Heart left ventricle (tissue), 13 donors: ENCODE measurements at regions not wholly inside any gene's neighbourhood (a gene's known extent, or its start where the extent isn't known, plus 50 kb on each side); places are given as distances from the start of the nearest gene placed in this dataset.

Experiments
- CTCF ChIP-seq, 12 donors: fragments of 200-600 bp; sonication (generic) in 4 of 12; IDR thresholded peaks; one replicate each; pipeline versions ENCODE4 v1.5.0 to v1.8.0; 2018 to 2022; ENCODE audit warnings: antibody characterized with exemption in 12 of 12, mild to moderate bottlenecking in 5 of 12
- POLR2A ChIP-seq, 2 donors: fragments of 450-650 bp; IDR thresholded peaks; one replicate each; pipeline ENCODE4 v1.6.1; 2017; ENCODE audit warnings: antibody characterized with exemption in 2 of 2, mild to moderate bottlenecking in 2 of 2, moderate library complexity in 2 of 2
- donor health status: ischemic (EF 13 %, LVEDD 7.1; RV severe dilation, severe dysfunction).
- donor health status: DM: no; HTN: yes; CAD: no.
- donor health status: DM: no; HTN: no; CAD: no.
- donor health status: ischemic (EF 25% LVEDD 6.9; RV normal size, moderate dysfunction).
- donor health status: ischemic (EF 25% LVEDD 5.7; RV mildly dilated, moderate dysfunction).
- donor health status: ischemic (EF 35%, LVEDD 5.7; RV mildly dilated, moderate dysfunction).
- donor health status: nonischemic (EF 11% LVEDD 7.7; RV severe dilation, severe dysfunction).
- donor health status: DM: yes; HTN: yes; CAD: no.
- donor health status: PGD.
- donor health status: ischemic (EF 29% LVEDD 5.4; RV normal size, mild dysfunction).
- donor health status: nonischemic (EF 23%, LVEDD 6.1; RV moderate dilation, normal function).

- TF ChIP-seq CTCF (IDR thresholded peaks at IDR 0.05) (no peak), POLR2A (IDR thresholded peaks at IDR 0.05) (no peak)
These were observed 258.1 kb upstream of the GK2 start for GRCh38 chr4:79666112-79666511.
